ENCODE measurements at regions not wholly inside any gene's neighbourhood (a gene's known extent, or its start where the extent isn't known, plus 50 kb on each side); places are given as distances from the start of the nearest gene placed in this dataset.

- no peaks in the 10 kb centered on the region for H3K36me3 ChIP-seq (ENCODE audit: control insufficient read depth, insufficient read depth, low read length)
- no peak overlapping the region for H3K4me3 ChIP-seq (ENCODE audit: low read length)
- peaks cover 38% of the 10 kb centered on the region for H3K4me1 ChIP-seq (ENCODE audit: control insufficient read depth, insufficient read depth, low read length)
- no peaks in the 10 kb centered on the region for H3K9me3 ChIP-seq (ENCODE audit: control insufficient read depth, low read length)
- no peak overlapping the region for H3K9ac ChIP-seq (ENCODE audit: low read length)
- H3K27me3 ChIP-seq (ENCODE audit: control insufficient read depth, insufficient read depth, low read length) = no peaks in the 10 kb centered on the region
These were observed 68.6 kb upstream of the PELI1 start for GRCh38 chr2:64212801-64213321.

GRCh38 chr2:64213532-64214275 is 69.5 kb upstream of the PELI1 start:
- H3K27me3 ChIP-seq (ENCODE audit: control insufficient read depth, insufficient read depth, low read length) = no peaks in the 10 kb centered on the region
- H3K4me1 ChIP-seq (ENCODE audit: control insufficient read depth, insufficient read depth, low read length) = peaks cover 38% of the 10 kb centered on the region
- no peak overlapping the region for H3K4me3 ChIP-seq (ENCODE audit: low read length)
- no peaks in the 10 kb centered on the region for H3K9me3 ChIP-seq (ENCODE audit: control insufficient read depth, low read length)
- no peak overlapping the region for H3K9ac ChIP-seq (ENCODE audit: low read length)
- H3K36me3 ChIP-seq (ENCODE audit: control insufficient read depth, insufficient read depth, low read length) = no peaks in the 10 kb centered on the region

GRCh38 chr2:64214281-64215115 is 70.3 kb upstream of the PELI1 start:
- Histone ChIP-seq H3K4me3 (ENCODE audit: low read length) (no peak overlapping the region), H3K9ac (ENCODE audit: low read length) (no peak overlapping the region)

GRCh38 chr2:64217198-64217869 is 73.1 kb upstream of the PELI1 start:
- no peak overlapping the region for H3K4me3 ChIP-seq (ENCODE audit: low read length)
- no peaks in the 10 kb centered on the region for H3K9me3 ChIP-seq (ENCODE audit: control insufficient read depth, low read length)
- H3K27me3 ChIP-seq (ENCODE audit: control insufficient read depth, insufficient read depth, low read length) = no peaks in the 10 kb centered on the region
- no peak overlapping the region for H3K9ac ChIP-seq (ENCODE audit: low read length)
- H3K4me1 ChIP-seq (ENCODE audit: control insufficient read depth, insufficient read depth, low read length) = peaks cover 32% of the 10 kb centered on the region
- H3K36me3 ChIP-seq (ENCODE audit: control insufficient read depth, insufficient read depth, low read length) = no peaks in the 10 kb centered on the region

More at GRCh38 chr2:64214281-64215115, 70.3 kb upstream of the PELI1 start:
- no peaks in the 10 kb centered on the region for H3K9me3 ChIP-seq (ENCODE audit: control insufficient read depth, low read length)
- peaks cover 38% of the 10 kb centered on the region for H3K4me1 ChIP-seq (ENCODE audit: control insufficient read depth, insufficient read depth, low read length)
- H3K36me3 ChIP-seq (ENCODE audit: control insufficient read depth, insufficient read depth, low read length) = no peaks in the 10 kb centered on the region
- H3K27me3 ChIP-seq (ENCODE audit: control insufficient read depth, insufficient read depth, low read length) = no peaks in the 10 kb centered on the region

- Histone ChIP-seq H3K27me3 (ENCODE audit: control insufficient read depth, insufficient read depth, low read length) (no peaks in the 10 kb centered on the region), H3K9me3 (ENCODE audit: control insufficient read depth, low read length) (no peaks in the 10 kb centered on the region), H3K4me3 (ENCODE audit: low read length) (no peak overlapping the region), H3K9ac (ENCODE audit: low read length) (no peak overlapping the region), H3K36me3 (ENCODE audit: control insufficient read depth, insufficient read depth, low read length) (no peaks in the 10 kb centered on the region), H3K4me1 (ENCODE audit: control insufficient read depth, insufficient read depth, low read length) (peaks cover 25% of the 10 kb centered on the region)
These were observed 74.0 kb upstream of the PELI1 start for GRCh38 chr2:64218137-64218802.

GRCh38 chr2:64219149-64219548 is 74.9 kb upstream of the PELI1 start:
- Histone ChIP-seq H3K4me1 (ENCODE audit: control insufficient read depth, insufficient read depth, low read length) (peaks cover 17% of the 10 kb centered on the region), H3K9ac (ENCODE audit: low read length) (no peak overlapping the region), H3K4me3 (ENCODE audit: low read length) (no peak overlapping the region), H3K9me3 (ENCODE audit: control insufficient read depth, low read length) (no peaks in the 10 kb centered on the region), H3K27me3 (ENCODE audit: control insufficient read depth, insufficient read depth, low read length) (no peaks in the 10 kb centered on the region), H3K36me3 (ENCODE audit: control insufficient read depth, insufficient read depth, low read length) (no peaks in the 10 kb centered on the region)

GRCh38 chr2:64220265-64220664 is 76.0 kb upstream of the PELI1 start:
- Histone ChIP-seq H3K4me3 (ENCODE audit: low read length) (no peak overlapping the region), H3K9ac (ENCODE audit: low read length) (no peak overlapping the region), H3K27me3 (ENCODE audit: control insufficient read depth, insufficient read depth, low read length) (no peaks in the 10 kb centered on the region), H3K36me3 (ENCODE audit: control insufficient read depth, insufficient read depth, low read length) (no peaks in the 10 kb centered on the region), H3K4me1 (ENCODE audit: control insufficient read depth, insufficient read depth, low read length) (peaks cover 12% of the 10 kb centered on the region), H3K9me3 (ENCODE audit: control insufficient read depth, low read length) (no peaks in the 10 kb centered on the region)

GRCh38 chr2:64220894-64221617 is 76.8 kb upstream of the PELI1 start:
- Histone ChIP-seq H3K9me3 (ENCODE audit: control insufficient read depth, low read length) (no peaks in the 10 kb centered on the region), H3K36me3 (ENCODE audit: control insufficient read depth, insufficient read depth, low read length) (no peaks in the 10 kb centered on the region), H3K4me1 (ENCODE audit: control insufficient read depth, insufficient read depth, low read length) (peaks cover 12% of the 10 kb centered on the region), H3K4me3 (ENCODE audit: low read length) (no peak overlapping the region), H3K9ac (ENCODE audit: low read length) (no peak overlapping the region), H3K27me3 (ENCODE audit: control insufficient read depth, insufficient read depth, low read length) (no peaks in the 10 kb centered on the region)

- Histone ChIP-seq H3K9ac (ENCODE audit: low read length) (no peak overlapping the region), H3K27me3 (ENCODE audit: control insufficient read depth, insufficient read depth, low read length) (no peaks in the 10 kb centered on the region), H3K9me3 (ENCODE audit: control insufficient read depth, low read length) (no peaks in the 10 kb centered on the region), H3K36me3 (ENCODE audit: control insufficient read depth, insufficient read depth, low read length) (no peaks in the 10 kb centered on the region), H3K4me1 (ENCODE audit: control insufficient read depth, insufficient read depth, low read length) (peaks cover 12% of the 10 kb centered on the region), H3K4me3 (ENCODE audit: low read length) (no peak overlapping the region)
These were observed 77.7 kb upstream of the PELI1 start for GRCh38 chr2:64221935-64222334.

- H3K4me3 ChIP-seq (ENCODE audit: low read length) = no peak overlapping the region
- no peak overlapping the region for H3K9ac ChIP-seq (ENCODE audit: low read length)
- no peaks in the 10 kb centered on the region for H3K27me3 ChIP-seq (ENCODE audit: control insufficient read depth, insufficient read depth, low read length)
- H3K36me3 ChIP-seq (ENCODE audit: control insufficient read depth, insufficient read depth, low read length) = no peaks in the 10 kb centered on the region
- peaks cover 12% of the 10 kb centered on the region for H3K4me1 ChIP-seq (ENCODE audit: control insufficient read depth, insufficient read depth, low read length)
- no peaks in the 10 kb centered on the region for H3K9me3 ChIP-seq (ENCODE audit: control insufficient read depth, low read length)
These were observed 78.1 kb upstream of the PELI1 start for GRCh38 chr2:64222351-64222750.

GRCh38 chr2:64223055-64223454 is 78.8 kb upstream of the PELI1 start:
- Histone ChIP-seq H3K9ac (ENCODE audit: low read length) (no peak overlapping the region), H3K9me3 (ENCODE audit: control insufficient read depth, low read length) (no peaks in the 10 kb centered on the region), H3K4me3 (ENCODE audit: low read length) (no peak overlapping the region)

More at GRCh38 chr2:64223055-64223454, 78.8 kb upstream of the PELI1 start:
- H3K36me3 ChIP-seq (ENCODE audit: control insufficient read depth, insufficient read depth, low read length) = no peaks in the 10 kb centered on the region
- H3K4me1 ChIP-seq (ENCODE audit: control insufficient read depth, insufficient read depth, low read length) = peaks cover 12% of the 10 kb centered on the region
- H3K27me3 ChIP-seq (ENCODE audit: control insufficient read depth, insufficient read depth, low read length) = no peaks in the 10 kb centered on the region

Measured in mucosa of stomach (tissue), 1 donor.